ENCODE measurements at regions not wholly inside any gene's neighbourhood (a gene's known extent, or its start where the extent isn't known, plus 50 kb on each side); places are given as distances from the start of the nearest gene placed in this dataset.
"Not testable (repeated sequence)": the region's sequence is repeated elsewhere in the genome, so short reads cannot be mapped to it uniquely, and the experiment has no call there.

- DNase-seq (ENCODE audit: low spot score): not testable (repeated sequence)
These were observed 1533.5 kb upstream of the TPTE start for GRCh38 chr21:8987896-8988295.

GRCh38 chr21:8988696-8989095 is 1532.7 kb upstream of the TPTE start:
- no peak for DNase-seq (ENCODE audit: low spot score)

GRCh38 chr21:8989261-8989711 is 1532.1 kb upstream of the TPTE start:
- DNase-seq (ENCODE audit: low spot score): peak; percentile 13

DNA sequence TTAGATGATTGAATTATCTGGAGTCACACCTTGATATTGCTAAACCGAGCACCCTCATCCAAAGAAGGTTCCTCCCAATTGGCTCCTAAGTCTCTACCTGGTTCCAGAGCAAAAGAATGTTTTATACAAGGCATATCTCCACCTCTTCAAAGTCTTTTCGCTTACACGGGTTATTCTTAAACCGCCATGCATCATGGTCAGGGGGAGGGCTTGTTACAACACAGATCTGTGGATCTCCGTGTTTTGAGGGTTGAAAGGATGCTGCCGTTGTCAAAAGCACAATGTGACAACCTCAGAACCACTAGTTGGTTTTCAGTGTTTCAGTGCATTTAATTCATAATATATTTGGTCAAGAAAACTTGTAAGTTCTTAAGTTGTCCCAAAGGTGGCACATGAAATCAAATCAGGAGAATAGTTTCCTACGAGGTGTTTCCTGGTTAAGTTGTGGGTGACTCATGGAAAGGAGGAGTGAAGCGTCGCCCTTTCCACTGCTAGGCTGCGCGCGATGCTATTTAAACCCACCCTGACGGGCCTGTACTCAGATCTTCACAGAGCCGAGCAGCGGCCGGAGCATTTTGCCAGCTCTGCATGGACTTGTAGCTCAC is 1531.6 kb upstream of the TPTE start:
- peak; percentile 28 for DNase-seq (ENCODE audit: low spot score)

- DNase-seq (ENCODE audit: low spot score): peak; percentile 18
These were observed 1530.9 kb upstream of the TPTE start for GRCh38 chr21:8990326-8991087.

DNA sequence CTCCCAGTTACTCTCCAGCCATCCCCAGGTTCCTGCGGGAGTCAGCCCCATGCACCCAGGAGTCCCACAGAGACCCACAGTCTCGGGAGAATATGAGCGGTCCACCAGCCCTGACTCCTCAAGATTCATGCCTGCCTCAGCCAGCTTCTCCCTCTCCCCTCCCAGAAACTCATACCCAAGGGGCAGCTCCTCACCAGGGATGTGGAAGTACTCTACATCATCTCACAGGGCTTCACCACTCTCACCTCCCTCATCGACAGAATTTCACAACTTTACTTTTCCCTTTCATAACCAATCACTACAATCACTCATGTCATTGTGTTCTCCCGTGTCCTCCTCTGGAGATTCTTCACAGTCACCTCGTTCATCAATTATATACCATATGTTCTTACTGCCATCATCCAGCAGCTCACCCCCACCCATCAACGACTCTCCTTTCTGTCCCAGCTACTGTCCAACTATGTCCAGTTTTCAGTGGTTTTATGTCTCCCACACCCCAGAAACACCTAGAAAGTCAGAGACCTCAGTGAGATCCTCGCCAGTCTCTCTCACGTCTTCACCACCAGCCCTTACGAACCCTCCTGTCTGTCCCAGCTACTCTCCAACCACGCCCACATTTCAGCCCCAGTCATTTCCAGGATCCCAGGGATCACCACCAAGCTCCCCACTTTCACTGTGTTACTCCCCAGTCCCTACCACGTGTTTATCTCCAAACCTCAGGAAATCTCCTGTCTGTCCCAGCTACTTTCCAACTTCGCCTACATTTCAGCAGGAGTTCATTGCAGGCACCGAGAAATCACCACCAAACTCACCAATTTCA is 1530.1 kb upstream of the TPTE start:
- peak; percentile 13 for DNase-seq (ENCODE audit: low spot score)

- DNase-seq (ENCODE audit: low spot score): no peak
These were observed 1529.3 kb upstream of the TPTE start for GRCh38 chr21:8991968-8992621.

GRCh38 chr21:8992731-8993174 is 1528.6 kb upstream of the TPTE start:
- DNase-seq (ENCODE audit: low spot score): peak; percentile 34

DNA sequence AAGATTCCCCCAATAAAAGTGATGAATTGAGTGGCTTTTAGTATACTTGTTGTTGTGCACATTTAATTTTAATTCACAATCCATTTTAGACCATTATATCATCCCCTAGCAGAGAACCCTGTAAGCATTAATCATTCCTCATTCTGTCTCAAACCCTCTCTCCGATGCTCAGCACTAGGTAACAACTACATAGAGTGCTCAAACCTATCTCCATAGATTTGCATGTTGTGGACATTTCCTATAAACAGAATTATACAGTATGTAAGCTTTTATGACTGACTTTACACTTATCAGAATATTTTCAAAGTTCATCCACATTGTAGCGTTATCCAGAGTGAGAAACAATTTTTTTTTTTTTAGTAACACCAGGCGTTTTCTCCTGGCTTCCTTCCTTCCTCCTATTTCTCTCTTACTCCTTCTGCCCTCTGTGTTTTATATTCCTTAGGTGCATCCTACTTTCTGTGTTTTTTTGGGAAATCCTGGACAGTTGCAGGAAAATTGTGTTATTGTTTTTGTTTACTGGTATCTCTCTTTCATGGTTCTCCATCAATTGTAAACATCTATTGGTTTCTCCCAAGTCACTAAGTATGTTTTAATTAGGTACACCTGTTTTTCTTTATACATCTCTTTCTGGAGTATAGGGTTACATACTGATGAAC is 1528.0 kb upstream of the TPTE start:
- DNase-seq (ENCODE audit: low spot score): no peak

DNA sequence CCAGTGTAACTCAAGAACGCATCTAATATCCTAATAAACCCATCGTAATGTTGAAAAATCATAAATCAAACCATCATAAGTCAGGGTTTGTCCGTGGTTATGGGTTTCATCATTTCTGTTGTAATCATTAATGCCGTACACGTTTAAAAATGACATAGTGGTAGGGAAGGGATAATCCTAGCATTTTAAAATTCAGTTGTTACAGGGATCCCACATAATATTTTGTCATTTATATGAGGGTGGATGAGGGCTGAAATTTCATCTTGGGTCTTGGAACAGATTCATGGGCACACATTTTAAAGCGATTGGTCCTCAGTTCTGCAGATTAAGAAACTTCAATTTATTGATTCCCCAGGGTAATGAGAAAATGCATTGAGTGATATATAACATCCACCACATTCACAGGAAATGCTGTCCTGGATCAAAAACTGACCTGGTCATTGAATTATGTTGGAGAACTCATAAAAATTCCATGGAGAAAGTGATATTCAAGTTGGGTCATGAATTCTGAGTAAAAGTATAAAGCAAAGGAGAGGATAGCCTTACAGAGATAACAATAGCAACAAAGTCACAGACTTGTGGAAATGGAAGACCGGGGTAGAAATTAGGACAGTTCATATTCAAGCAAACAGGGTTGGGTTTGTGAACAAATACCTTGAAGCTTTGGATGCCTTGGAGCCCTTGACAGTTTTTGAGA is 1527.3 kb upstream of the TPTE start:
- DNase-seq (ENCODE audit: low spot score): no peak

DNA sequence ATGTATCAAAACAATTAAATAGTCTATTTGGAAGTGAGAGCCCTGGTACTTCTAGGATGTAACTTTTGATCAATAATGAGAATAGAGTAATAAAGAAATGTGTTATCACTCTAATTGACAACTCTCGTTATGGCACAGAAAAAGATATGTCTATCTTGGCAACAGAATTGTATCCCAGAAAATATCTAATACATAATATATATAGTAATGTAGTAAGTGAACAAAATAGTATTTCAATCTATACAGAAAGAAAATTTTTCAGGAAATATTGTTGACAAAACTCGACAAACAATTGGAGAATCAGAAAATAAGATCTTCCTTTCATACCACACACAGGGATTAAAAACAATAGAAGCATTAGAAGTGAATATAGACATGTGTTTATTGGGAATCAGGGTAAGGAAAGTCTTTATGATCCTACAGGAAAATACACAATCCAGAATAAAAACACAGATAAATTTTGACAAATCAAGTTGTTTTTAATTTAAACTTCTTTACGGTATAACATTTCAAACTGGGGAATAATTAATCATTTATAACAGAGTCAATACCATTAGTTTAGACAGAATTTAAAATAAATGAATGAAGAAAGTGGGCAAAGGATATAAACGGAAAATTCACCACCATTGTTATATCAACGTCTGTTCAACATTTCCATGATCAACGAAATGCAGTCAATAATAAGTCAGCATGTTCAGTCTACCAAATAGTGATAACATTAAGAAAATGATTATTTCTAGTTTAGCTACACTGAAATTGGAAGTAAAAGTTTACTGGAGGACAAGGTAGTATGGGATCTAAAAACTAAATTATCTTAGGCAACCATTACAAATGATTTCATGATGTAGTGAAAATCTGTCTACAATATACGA is 1526.5 kb upstream of the TPTE start:
- no peak for DNase-seq (ENCODE audit: low spot score)

GRCh38 chr21:8996487-8996968 is 1524.9 kb upstream of the TPTE start:
- not testable (repeated sequence) for DNase-seq (ENCODE audit: low spot score)

DNA sequence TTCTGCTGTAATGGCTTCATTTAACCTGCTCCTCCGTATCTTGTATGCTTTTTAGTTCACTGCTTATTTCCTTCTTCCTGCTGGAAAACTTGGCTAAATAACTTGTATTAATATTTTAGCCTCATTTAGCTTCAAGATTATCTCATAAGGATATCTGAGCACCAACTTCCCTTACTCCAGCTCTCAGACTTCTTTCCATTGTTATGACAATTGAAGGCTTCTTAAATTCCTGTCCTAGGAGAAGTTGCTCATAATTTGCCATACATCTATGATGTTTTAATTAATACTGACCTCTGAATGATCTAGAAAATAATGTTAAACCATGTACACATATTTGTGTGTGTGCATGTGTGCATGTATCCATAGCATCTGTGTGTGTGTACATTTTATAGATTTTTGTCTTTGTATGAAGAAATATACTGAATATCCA is 1524.4 kb upstream of the TPTE start:
- no peak for DNase-seq (ENCODE audit: low spot score)

DNA sequence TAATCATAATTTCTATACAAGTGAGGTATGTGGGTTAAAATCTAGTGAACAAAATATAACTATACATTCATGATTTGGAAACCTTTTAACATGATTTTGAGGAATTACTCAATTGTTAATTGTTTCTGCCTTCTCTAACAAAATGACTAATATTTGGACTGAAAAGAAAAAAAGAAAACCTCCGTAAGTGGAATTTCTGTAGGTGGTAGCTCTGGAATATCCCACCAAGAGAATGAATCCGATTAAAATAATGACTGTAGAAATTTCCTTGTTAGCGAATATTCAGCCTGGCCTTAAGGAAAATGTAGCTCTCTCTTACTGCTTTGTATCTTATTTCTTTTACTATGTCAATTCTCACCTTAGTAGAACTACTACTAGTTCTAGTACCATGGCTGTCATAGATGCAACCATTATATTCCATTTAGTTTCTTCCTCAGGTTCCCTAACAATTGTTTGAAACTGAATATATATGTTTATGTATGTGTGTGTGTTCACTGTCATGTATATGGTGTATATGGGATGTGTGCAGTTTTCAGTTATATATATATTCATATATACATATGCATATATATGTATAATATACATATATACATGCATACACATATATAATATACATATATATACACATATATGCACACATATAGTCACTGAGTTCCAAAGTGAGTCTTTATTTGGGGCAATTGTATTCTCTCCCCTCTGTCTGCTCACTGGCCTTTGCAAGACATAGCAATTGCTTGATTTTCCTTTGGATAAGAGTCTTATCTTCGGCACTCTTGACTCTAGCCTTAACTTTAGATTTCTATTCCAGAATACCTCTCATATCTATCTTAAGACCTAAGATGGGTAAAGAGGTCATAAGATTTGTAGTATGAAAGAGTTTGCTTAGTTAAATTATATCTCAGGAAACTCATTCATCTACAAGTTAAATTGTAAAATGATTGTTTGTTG is 1523.7 kb upstream of the TPTE start:
- not testable (repeated sequence) for DNase-seq (ENCODE audit: low spot score)

GRCh38 chr21:8998480-8998879 is 1522.9 kb upstream of the TPTE start:
- DNase-seq (ENCODE audit: low spot score): not testable (repeated sequence)

DNA sequence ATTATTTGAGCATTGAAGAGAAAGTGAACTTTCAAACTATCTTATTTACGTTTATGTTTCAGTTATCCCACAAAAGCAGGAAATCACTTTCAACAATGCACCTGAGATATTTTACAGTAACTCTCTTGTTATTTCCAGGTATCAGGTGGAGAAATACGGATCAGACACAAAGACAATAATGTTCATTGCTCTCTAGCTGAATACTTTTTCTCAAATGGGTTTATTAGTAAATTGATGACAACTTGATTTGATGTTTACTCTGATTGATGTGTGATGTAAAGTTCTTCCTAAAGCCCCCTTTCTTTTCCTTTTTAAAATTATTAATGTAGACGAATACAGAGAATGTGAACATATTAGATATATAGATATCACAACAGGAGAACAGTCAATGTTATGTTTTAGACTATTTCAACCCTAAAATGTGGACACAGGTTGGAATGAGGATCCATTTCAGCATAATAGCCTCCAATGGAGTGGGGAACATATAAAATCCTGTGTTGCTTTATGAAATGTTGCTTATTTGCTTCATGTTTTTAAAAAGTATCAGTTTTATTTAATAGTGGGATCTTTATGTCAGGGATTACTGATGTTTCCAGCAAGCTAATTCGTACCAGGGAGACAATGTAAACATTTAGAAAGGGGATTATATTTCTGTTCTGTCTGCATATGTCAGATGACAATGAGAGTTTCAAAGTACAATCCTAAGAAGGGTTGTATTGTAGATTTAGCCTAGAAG is 1522.3 kb upstream of the TPTE start:
- DNase-seq (ENCODE audit: low spot score): no peak

DNA sequence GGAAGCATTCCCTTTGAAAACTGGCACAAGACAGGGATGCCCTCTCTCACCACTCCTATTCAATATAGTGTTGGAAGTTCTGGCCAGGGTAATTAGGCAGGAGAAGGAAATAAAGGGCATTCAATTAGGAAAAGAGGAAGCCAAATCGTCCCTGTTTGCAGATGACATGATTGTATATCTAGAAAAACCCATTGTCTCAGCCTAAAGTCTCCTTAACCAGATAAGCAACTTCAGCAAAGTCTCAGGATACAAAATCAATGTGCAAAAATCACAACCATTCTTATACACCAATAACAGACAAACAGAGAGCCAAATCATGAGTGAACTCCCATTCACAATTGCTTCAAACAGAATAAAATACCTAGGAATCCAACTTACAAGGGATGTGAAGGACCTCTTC is 1521.3 kb upstream of the TPTE start:
- DNase-seq (ENCODE audit: low spot score): not testable (repeated sequence)

DNA sequence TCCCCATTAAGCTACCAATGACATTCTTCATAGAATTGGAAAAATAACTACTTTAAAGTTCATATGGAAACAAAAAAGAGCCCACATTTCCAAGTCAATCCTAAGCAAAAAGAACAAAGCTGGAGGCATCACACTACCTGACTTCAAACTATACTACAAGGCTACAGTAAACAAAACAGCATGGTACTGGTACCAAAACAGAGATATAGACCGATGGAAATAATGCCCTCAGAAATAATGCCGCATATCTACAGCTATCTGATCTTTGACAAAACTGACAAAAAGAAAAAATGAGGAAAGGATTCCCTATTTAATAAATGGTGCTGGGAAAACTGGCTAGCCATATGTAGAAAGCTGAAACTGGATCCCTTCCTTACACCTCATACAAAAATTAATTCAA is 1520.7 kb upstream of the TPTE start:
- not testable (repeated sequence) for DNase-seq (ENCODE audit: low spot score)
